ENCODE measurements at regions not wholly inside any gene's neighbourhood (a gene's known extent, or its start where the extent isn't known, plus 50 kb on each side); places are given as distances from the start of the nearest gene placed in this dataset.

DNA sequence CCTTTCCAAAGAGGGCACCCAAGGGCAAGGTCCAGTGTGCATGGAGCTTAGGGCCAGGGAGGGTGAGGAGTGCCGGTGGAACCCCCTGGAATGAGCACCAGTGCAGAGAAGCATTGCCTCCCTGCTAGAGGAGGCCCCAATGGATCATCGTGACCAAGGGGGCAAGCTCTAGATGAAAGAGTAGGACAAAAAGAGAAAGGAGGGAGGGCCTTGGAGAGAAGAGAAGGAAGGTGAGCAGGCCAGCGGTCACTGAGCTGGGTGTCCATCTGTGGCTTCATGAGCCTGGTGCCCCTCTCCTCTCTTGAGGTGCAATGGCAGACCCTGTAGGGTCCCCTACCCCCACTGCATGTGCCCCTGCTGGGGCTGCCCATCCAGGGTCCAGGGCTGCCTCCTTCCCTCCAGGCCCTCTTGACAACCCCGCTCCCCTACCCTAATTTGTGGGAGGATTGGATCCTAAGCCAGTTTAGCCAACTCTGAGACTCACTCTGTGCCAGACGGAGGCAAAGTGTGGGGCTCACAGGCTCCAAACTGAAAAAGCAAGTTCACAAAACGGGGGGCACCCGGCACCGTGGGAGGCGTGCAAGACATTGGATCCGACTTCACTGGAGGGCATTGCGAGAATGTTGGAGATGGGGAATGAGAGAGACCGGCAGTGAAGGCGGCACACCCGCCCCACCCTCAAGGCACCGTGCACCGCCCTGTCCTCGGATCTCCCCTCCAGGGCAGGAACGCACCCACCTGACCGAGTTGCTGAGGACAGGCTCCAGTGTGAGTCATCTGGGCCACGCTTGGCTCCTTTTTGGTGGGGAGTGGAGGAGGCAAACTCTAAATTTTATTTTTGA lies 207.5 kb downstream of the KIF26A start:
- TF ChIP-seq CTCF (conservative IDR thresholded peaks at IDR 0.05 in 1 of 2, IDR thresholded peaks at IDR 0.05 in 1 of 2; ENCODE audit: low read depth in 1 of 2, low read length in 2 of 2) (no peak), EZH2 (IDR thresholded peaks at IDR 0.05; ENCODE audit: low read length, missing control alignments) (no peak)
